ENCODE measurements at regions not wholly inside any gene's neighbourhood (a gene's known extent, or its start where the extent isn't known, plus 50 kb on each side); places are given as distances from the start of the nearest gene placed in this dataset.

DNA sequence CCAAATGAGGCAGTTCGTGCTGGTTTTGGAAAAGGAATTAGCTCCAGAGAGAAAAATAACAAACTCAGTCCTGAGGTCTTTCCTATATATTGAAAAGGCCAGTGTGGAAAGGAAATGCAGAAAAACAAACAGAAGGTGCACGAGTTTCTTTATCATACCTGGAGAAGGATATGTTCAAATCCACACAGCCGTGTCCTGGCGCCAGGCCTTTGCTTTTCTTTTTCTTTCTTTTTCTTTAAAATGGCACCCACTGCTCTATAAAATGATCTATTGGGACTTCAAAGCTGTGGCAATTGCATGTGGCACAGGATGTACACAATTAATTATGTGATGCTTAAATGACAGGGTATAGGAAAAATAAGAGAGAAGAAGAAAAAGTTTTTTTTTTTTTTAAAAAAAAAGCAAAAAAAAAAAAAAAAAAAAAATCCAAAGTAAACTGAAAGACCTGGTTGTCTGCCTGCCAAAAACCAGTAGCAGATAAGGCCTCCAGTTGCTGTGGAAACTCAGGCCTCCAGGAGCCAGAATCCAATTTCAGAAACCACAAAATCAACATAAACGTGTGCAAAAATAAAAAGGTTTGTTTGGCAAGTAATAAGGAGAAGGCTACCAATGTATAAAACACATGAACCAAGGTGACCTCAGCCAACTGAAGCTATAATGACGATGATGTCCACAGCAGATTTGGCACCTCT lies 957.6 kb upstream of the SOX9 start:
- no peaks in the 10 kb centered on the region for H3K27me3 ChIP-seq (ENCODE audit: control insufficient read depth, extremely low read depth, insufficient read depth, low read length)
- FAIRE-seq = no peak
- H3K9ac ChIP-seq (ENCODE audit: control insufficient read depth, extremely low read depth, insufficient read depth, low read length) = no peak overlapping the region
- no peaks in the 10 kb centered on the region for H3K79me2 ChIP-seq (ENCODE audit: control insufficient read depth, insufficient read depth, low read length)
- H3K4me3 ChIP-seq (ENCODE audit: control insufficient read depth in 2 of 3, extremely low read depth in 1 of 3, insufficient read depth in 2 of 3, low read depth in 1 of 3, low read length in 3 of 3) = no peak overlapping the region
- H3K9me3 ChIP-seq (ENCODE audit: control insufficient read depth, low read depth, low read length) = no peaks in the 10 kb centered on the region
- no peaks in the 10 kb centered on the region for H3K36me3 ChIP-seq (ENCODE audit: control insufficient read depth in 2 of 2, extremely low read depth in 1 of 2, insufficient read depth in 2 of 2, low read length in 2 of 2)
- no peaks in the 10 kb centered on the region for H4K20me1 ChIP-seq (ENCODE audit: control insufficient read depth, extremely low read depth, insufficient read depth, low read length)
- no peak overlapping the region for H3K4me2 ChIP-seq (ENCODE audit: control insufficient read depth, extremely low read depth, insufficient read depth, low read depth, low read length)
- no peak overlapping the region for H3K27ac ChIP-seq (ENCODE audit: control insufficient read depth, insufficient read depth, low read length)
- H3K4me1 ChIP-seq (ENCODE audit: control insufficient read depth, extremely low read depth, insufficient read depth, low read length) = no peaks in the 10 kb centered on the region
- no peak for DNase-seq (ENCODE audit: low read depth, low spot score)
- TF ChIP-seq EZH2 (IDR thresholded peaks at IDR 0.05; ENCODE audit: low read length) = no peak
- dilution Hi-C loops (cut with MboI; ENCODE audit: extremely low pct_ligation_motif_present, low sequenced_read_pairs) = no loop called here
- no peaks in the 10 kb centered on the region for H3K9me1 ChIP-seq (ENCODE audit: control insufficient read depth, extremely low read depth, insufficient read depth, low read length)
- H2AFZ ChIP-seq (ENCODE audit: control insufficient read depth, low read length) = no peak overlapping the region

DNA sequence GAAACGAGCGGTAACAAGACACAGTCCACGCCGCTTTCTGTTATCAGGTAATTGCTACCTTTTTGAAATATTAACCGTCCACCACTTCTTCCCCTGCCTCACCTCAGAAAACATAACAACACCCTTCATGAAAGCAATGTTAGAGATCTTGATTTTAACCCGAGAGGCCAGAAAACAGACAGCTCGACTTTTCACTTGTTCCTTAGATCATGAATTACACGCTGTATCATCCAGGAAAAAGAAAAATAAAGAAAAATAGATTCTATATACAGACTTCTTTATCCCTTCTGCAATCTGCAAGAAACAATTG lies 957.1 kb upstream of the SOX9 start:
- no peak overlapping the region for H2AFZ ChIP-seq (ENCODE audit: control insufficient read depth, low read length)
- H3K9ac ChIP-seq (ENCODE audit: control insufficient read depth, extremely low read depth, insufficient read depth, low read length) = no peak overlapping the region
- H3K79me2 ChIP-seq (ENCODE audit: control insufficient read depth, insufficient read depth, low read length) = no peaks in the 10 kb centered on the region
- dilution Hi-C loops (cut with MboI; ENCODE audit: extremely low pct_ligation_motif_present, low sequenced_read_pairs) = no loop called here
- H3K9me3 ChIP-seq (ENCODE audit: control insufficient read depth, low read depth, low read length) = no peaks in the 10 kb centered on the region
- no peak for DNase-seq (ENCODE audit: low read depth, low spot score)
- H3K4me1 ChIP-seq (ENCODE audit: control insufficient read depth, extremely low read depth, insufficient read depth, low read length) = no peaks in the 10 kb centered on the region
- no peaks in the 10 kb centered on the region for H3K27me3 ChIP-seq (ENCODE audit: control insufficient read depth, extremely low read depth, insufficient read depth, low read length)
- no peaks in the 10 kb centered on the region for H3K9me1 ChIP-seq (ENCODE audit: control insufficient read depth, extremely low read depth, insufficient read depth, low read length)
- peak; percentile 32 for FAIRE-seq
- TF ChIP-seq, protein P1, sequence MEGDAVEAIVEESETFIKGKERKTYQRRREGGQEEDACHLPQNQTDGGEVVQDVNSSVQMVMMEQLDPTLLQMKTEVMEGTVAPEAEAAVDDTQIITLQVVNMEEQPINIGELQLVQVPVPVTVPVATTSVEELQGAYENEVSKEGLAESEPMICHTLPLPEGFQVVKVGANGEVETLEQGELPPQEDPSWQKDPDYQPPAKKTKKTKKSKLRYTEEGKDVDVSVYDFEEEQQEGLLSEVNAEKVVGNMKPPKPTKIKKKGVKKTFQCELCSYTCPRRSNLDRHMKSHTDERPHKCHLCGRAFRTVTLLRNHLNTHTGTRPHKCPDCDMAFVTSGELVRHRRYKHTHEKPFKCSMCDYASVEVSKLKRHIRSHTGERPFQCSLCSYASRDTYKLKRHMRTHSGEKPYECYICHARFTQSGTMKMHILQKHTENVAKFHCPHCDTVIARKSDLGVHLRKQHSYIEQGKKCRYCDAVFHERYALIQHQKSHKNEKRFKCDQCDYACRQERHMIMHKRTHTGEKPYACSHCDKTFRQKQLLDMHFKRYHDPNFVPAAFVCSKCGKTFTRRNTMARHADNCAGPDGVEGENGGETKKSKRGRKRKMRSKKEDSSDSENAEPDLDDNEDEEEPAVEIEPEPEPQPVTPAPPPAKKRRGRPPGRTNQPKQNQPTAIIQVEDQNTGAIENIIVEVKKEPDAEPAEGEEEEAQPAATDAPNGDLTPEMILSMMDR (optimal IDR thresholded peaks at IDR 0.05 in 1 of 3, IDR thresholded peaks at IDR 0.05 in 1 of 3, conservative IDR thresholded peaks at IDR 0.05 in 1 of 3; ENCODE audit: extremely low read depth in 1 of 3, insufficient read depth in 2 of 3, low read length in 3 of 3) = no peak
- no peak for TF ChIP-seq EZH2 (IDR thresholded peaks at IDR 0.05; ENCODE audit: low read length)
- H3K4me3 ChIP-seq (ENCODE audit: control insufficient read depth in 2 of 3, extremely low read depth in 1 of 3, insufficient read depth in 2 of 3, low read depth in 1 of 3, low read length in 3 of 3) = no peak overlapping the region
- H3K4me2 ChIP-seq (ENCODE audit: control insufficient read depth, extremely low read depth, insufficient read depth, low read depth, low read length) = no peak overlapping the region
- no peaks in the 10 kb centered on the region for H3K36me3 ChIP-seq (ENCODE audit: control insufficient read depth in 2 of 2, extremely low read depth in 1 of 2, insufficient read depth in 2 of 2, low read length in 2 of 2)
- no peaks in the 10 kb centered on the region for H4K20me1 ChIP-seq (ENCODE audit: control insufficient read depth, extremely low read depth, insufficient read depth, low read length)
- no peak overlapping the region for H3K27ac ChIP-seq (ENCODE audit: control insufficient read depth, insufficient read depth, low read length)

DNA sequence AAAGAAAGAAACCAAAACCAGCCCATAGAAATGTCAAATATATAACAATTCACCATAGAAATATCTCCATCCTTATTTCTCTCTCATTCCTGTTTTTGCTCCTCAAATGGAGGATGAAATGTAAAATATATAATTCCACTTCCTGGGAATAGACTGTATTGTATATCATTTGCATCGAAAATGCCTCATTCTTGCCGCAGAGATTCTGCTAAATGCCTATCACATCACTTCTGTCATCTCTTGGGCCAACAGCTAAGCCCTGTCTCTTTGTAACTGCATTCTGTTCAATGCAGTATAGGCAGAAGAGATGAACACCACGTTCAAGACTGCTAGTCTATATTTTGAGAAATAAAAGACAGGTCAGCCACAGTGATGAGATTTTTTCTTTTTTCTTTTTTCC lies 956.3 kb upstream of the SOX9 start:
- Histone ChIP-seq H3K27ac (ENCODE audit: control insufficient read depth, insufficient read depth, low read length) (no peak overlapping the region), H3K36me3 (ENCODE audit: control insufficient read depth in 2 of 2, extremely low read depth in 1 of 2, insufficient read depth in 2 of 2, low read length in 2 of 2) (no peaks in the 10 kb centered on the region), H3K4me1 (ENCODE audit: control insufficient read depth, extremely low read depth, insufficient read depth, low read length) (no peaks in the 10 kb centered on the region), H3K9ac (ENCODE audit: control insufficient read depth, extremely low read depth, insufficient read depth, low read length) (no peak overlapping the region), H2AFZ (ENCODE audit: control insufficient read depth, low read length) (no peak overlapping the region), H3K9me1 (ENCODE audit: control insufficient read depth, extremely low read depth, insufficient read depth, low read length) (no peaks in the 10 kb centered on the region), H3K9me3 (ENCODE audit: control insufficient read depth, low read depth, low read length) (no peaks in the 10 kb centered on the region), H3K4me2 (ENCODE audit: control insufficient read depth, extremely low read depth, insufficient read depth, low read depth, low read length) (no peak overlapping the region), H3K4me3 (ENCODE audit: control insufficient read depth in 2 of 3, extremely low read depth in 1 of 3, insufficient read depth in 2 of 3, low read depth in 1 of 3, low read length in 3 of 3) (no peak overlapping the region), H4K20me1 (ENCODE audit: control insufficient read depth, extremely low read depth, insufficient read depth, low read length) (no peaks in the 10 kb centered on the region), H3K79me2 (ENCODE audit: control insufficient read depth, insufficient read depth, low read length) (no peaks in the 10 kb centered on the region), H3K27me3 (ENCODE audit: control insufficient read depth, extremely low read depth, insufficient read depth, low read length) (no peaks in the 10 kb centered on the region)
- no peak for FAIRE-seq
- dilution Hi-C loops (cut with MboI; ENCODE audit: extremely low pct_ligation_motif_present, low sequenced_read_pairs) = no loop called here
- TF ChIP-seq EZH2 (IDR thresholded peaks at IDR 0.05; ENCODE audit: low read length) = no peak
- TF ChIP-seq, protein P1 (optimal IDR thresholded peaks at IDR 0.05 in 1 of 3, IDR thresholded peaks at IDR 0.05 in 1 of 3, conservative IDR thresholded peaks at IDR 0.05 in 1 of 3; ENCODE audit: extremely low read depth in 1 of 3, insufficient read depth in 2 of 3, low read length in 3 of 3) = no peak
- no peak for DNase-seq (ENCODE audit: low read depth, low spot score)

All from keratinocyte (primary cell).